OCI-LY7 (cell line): ENCODE measurements at regions not wholly inside any gene's neighbourhood (a gene's known extent, or its start where the extent isn't known, plus 50 kb on each side); places are given as distances from the start of the nearest gene placed in this dataset.

Experiments
- BruUV-seq: library from RNA; stranded (reverse); fragments of 400-500 nt; replicated peaks from 2 replicates; lab custom pipeline; 2021; lab: Mats Ljungman, UMichigan
- CTCF ChIA-PET: fragments of 300-600 bp; sonication (Branson Sonifier 250); formaldehyde crosslinking; loops from one replicate; lab custom pipeline; 2022; ENCODE audit warnings: antibody characterized with exemption; ENCODE audit not compliant: unreplicated experiment; lab: Charles Lee
- POLR2A ChIA-PET: fragments of 300-600 bp; sonication (Branson Sonifier 250); formaldehyde crosslinking; loops from one replicate; lab custom pipeline; 2022; ENCODE audit warnings: antibody characterized with exemption; lab: Charles Lee
- DNase-seq: peaks from one replicate; pipeline ENCODE4 v3.0.0-alpha.2; 2015; ENCODE audit warnings: low spot score
- H2AFZ ChIP-seq: fragments of 200-600 bp; sonication (generic), shearing (Covaris generic); 2 replicates; pipeline ENCODE4 v1.6.1; 2014; ENCODE audit warnings: mild to moderate bottlenecking, antibody characterized with exemption, low read length, moderate library complexity
- H3K27ac ChIP-seq: fragments of 200-600 bp; sonication (generic); 2 replicates; pipeline ENCODE4 v1.5.1; 2014; ENCODE audit warnings: mixed run types, low read depth, mild to moderate bottlenecking, moderate library complexity, low read length, inconsistent platforms; ENCODE audit not compliant: poor library complexity, severe bottlenecking
- H3K36me3 ChIP-seq: fragments of 200-600 bp; sonication (generic); 2 replicates; pipeline ENCODE4 v1.6.1; 2014; ENCODE audit warnings: mild to moderate bottlenecking, antibody characterized with exemption, low read length, moderate library complexity, mixed read lengths; ENCODE audit not compliant: insufficient read depth
- H3K4me1 ChIP-seq: fragments of 200-600 bp; sonication (generic); 2 replicates; pipeline ENCODE4 v1.5.1; 2014; ENCODE audit warnings: mild to moderate bottlenecking, low read length; ENCODE audit not compliant: insufficient read depth, poor library complexity, severe bottlenecking
- H3K4me2 ChIP-seq: fragments of 200-600 bp; sonication (generic); 2 replicates; pipeline ENCODE4 v1.6.1; 2014; ENCODE audit warnings: mild to moderate bottlenecking, low read length
- H3K4me3 ChIP-seq: fragments of 200-600 bp; sonication (generic); 2 replicates; pipeline ENCODE4 v1.5.1; 2014; ENCODE audit warnings: mild to moderate bottlenecking, low read depth, low read length; ENCODE audit not compliant: poor library complexity, severe bottlenecking
- H3K79me2 ChIP-seq: fragments of 200-600 bp; sonication (generic); 2 replicates; pipeline ENCODE4 v1.6.1; 2016; ENCODE audit warnings: low read depth, mild to moderate bottlenecking, low read length, moderate library complexity, mixed read lengths; ENCODE audit not compliant: insufficient read depth
- H3K9me2 ChIP-seq: fragments of 200-600 bp; sonication (generic); 2 replicates; pipeline ENCODE4 v1.6.1; 2016; ENCODE audit warnings: mild to moderate bottlenecking, low read length, mixed read lengths; ENCODE audit not compliant: insufficient read depth
- H3K9me3 ChIP-seq: fragments of 200-600 bp; sonication (generic); 2 replicates; pipeline ENCODE4 v1.6.1; 2014; ENCODE audit warnings: mild to moderate bottlenecking, mixed run types, low read length, mixed read lengths
- H4K20me1 ChIP-seq: fragments of 200-600 bp; sonication (generic); 2 replicates; pipeline ENCODE4 v1.6.1; 2014; ENCODE audit warnings: mild to moderate bottlenecking, antibody characterized with exemption, low read length, moderate library complexity, mixed read lengths; ENCODE audit not compliant: insufficient read depth
- CTCF ChIP-seq: fragments of 200-600 bp; sonication (generic); conservative IDR thresholded peaks from 2 replicates; pipeline ENCODE4 v1.5.1; 2014; ENCODE audit warnings: mild to moderate bottlenecking, antibody characterized with exemption, low read length, moderate library complexity, mixed read lengths
- EZH2phosphoT487 ChIP-seq: fragments of 200-600 bp; sonication (generic); IDR thresholded peaks from 2 replicates; pipeline ENCODE4 v1.6.1; 2018; ENCODE audit warnings: low read depth, borderline replicate concordance, mild to moderate bottlenecking, mixed run types, antibody characterized with exemption, low read length, moderate library complexity, mixed read lengths
- intact Hi-C: fragments of 100-400 bp; cut with micrococcal nuclease; formaldehyde crosslinking; loops from one replicate; pipeline ENCODE4 v1.10.0; 2022; ENCODE audit not compliant: unreplicated experiment

DNA sequence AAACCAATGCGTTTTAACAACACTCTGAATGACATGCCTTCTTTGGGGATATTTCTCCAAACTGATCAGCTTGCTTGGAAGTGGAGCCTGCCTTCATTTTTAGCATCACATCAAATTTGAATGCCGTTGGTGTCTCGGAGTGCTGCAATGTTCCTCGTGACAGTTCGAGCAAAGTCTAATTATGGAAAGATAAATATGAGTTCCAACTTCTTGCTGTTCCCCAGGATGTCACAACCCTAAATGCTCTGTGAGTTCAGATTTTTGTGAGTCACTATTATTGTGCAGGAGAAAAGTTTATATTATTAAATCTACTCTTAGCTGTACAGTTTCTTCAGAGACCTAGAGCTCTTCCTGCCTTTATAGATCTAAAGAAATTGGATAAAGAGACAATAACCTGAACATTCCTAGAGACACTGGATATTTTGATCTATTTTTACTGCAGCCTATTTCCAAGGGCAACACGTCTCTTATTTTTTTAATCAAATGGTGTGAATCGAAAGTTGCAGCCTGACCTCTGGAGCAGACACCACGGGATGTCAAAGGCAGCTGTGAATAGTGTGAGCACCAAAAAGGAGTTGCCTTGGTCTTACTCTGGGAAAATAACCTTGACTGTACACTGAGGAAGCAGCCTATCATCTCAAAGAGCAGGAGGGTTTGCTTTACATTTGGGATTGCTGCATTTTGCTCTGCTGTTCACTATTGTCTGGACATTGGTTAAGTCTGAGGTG lies 330.1 kb downstream of the TDRD15 start:
- Histone ChIP-seq H4K20me1 (no peaks in the 10 kb centered on the region), H3K4me2 (no peak overlapping the region), H3K4me1 (no peaks in the 10 kb centered on the region), H3K27ac (no peak overlapping the region), H3K36me3 (no peaks in the 10 kb centered on the region), H3K4me3 (no peak overlapping the region), H3K79me2 (no peaks in the 10 kb centered on the region), H3K9me2 (no peaks in the 10 kb centered on the region), H3K9me3 (no peaks in the 10 kb centered on the region), H2AFZ (no peak overlapping the region)
- no peak for DNase-seq
- no TSS peak for BruUV-seq
- intact Hi-C loops: no loop called here
- POLR2A ChIA-PET: no interaction called here
- TF ChIP-seq CTCF (no peak), EZH2phosphoT487 (no peak)
- CTCF ChIA-PET: no interaction called here

GRCh38 chr2:21454839-21455238 lies 331.1 kb downstream of the TDRD15 start:
- Histone ChIP-seq H3K9me2 (no peaks in the 10 kb centered on the region), H3K79me2 (no peaks in the 10 kb centered on the region), H3K4me2 (no peak overlapping the region), H3K9me3 (no peaks in the 10 kb centered on the region), H4K20me1 (no peaks in the 10 kb centered on the region), H3K4me3 (no peak overlapping the region), H3K4me1 (no peaks in the 10 kb centered on the region), H3K36me3 (no peaks in the 10 kb centered on the region), H3K27ac (no peak overlapping the region), H2AFZ (no peak overlapping the region)
- intact Hi-C loops: no loop called here
- no peak for DNase-seq
- CTCF ChIA-PET: no interaction called here
- POLR2A ChIA-PET: no interaction called here
- no peak for TF ChIP-seq CTCF
- TF ChIP-seq EZH2phosphoT487: no peak
- no TSS peak for BruUV-seq

DNA sequence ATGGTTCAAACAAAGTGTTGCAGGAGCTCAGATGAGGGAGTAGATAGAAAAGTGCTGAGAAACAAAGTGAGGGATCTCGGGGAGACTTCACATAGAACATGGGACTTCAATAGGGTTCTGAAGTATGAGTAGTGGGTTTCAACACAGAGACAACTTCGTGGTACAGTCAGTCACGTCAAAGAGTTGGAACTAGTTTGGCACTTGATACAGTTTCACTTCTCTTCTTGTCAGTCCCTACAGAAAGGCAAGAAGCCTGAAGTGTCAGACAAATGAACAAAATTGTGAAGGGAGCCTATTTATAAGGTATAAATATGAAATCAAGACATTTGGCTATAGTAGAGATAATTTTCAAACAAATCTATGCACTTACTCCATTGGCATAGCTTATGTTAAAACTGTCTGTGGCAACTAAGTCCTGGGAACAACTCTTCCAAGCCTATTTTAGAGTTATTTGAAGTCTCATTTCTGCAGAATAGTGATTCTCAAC lies 338.0 kb downstream of the TDRD15 start:
- BruUV-seq: no TSS peak
- ChIA-PET POLR2A (no interaction called here), CTCF (no interaction called here)
- no peak for DNase-seq
- Histone ChIP-seq H2AFZ (no peak overlapping the region), H3K36me3 (no peaks in the 10 kb centered on the region), H3K9me3 (no peaks in the 10 kb centered on the region), H3K79me2 (no peaks in the 10 kb centered on the region), H3K4me1 (no peaks in the 10 kb centered on the region), H3K4me2 (no peak overlapping the region), H3K27ac (no peak overlapping the region), H4K20me1 (no peaks in the 10 kb centered on the region), H3K9me2 (no peaks in the 10 kb centered on the region), H3K4me3 (no peak overlapping the region)
- no peak for TF ChIP-seq EZH2phosphoT487
- no peak for TF ChIP-seq CTCF
- intact Hi-C loops: no loop called here
